Esophagus squamous epithelium (tissue), 5 donors: ENCODE measurements at regions not wholly inside any gene's neighbourhood (a gene's known extent, or its start where the extent isn't known, plus 50 kb on each side); places are given as distances from the start of the nearest gene placed in this dataset.
"Not testable (repeated sequence)": the region's sequence is repeated elsewhere in the genome, so short reads cannot be mapped to it uniquely, and the experiment has no call there.

Experiments used
- DNase-seq: peaks from one replicate; lab custom pipeline; 2025; lab: John Stamatoyannopoulos, UW
- H3K27ac ChIP-seq, 4 donors: fragments of 200-600 bp; sonication (generic); one replicate each; pipeline ENCODE4 v1.5.1; 2016 to 2019; ENCODE audit warnings: mild to moderate bottlenecking in 1 of 4
- H3K27me3 ChIP-seq, 4 donors: fragments of 200-600 bp; sonication (generic); 1 replicate in 3 of 4; 2 replicates in 1 of 4; pipeline versions ENCODE4 v1.5.1 to v1.6.0; 2017 to 2021; ENCODE audit warnings: antibody characterized with exemption in 1 of 4
- H3K36me3 ChIP-seq, 3 donors: fragments of 200-600 bp; sonication (generic); one replicate each; pipeline ENCODE4 v1.5.1; 2016 to 2019
- H3K4me1 ChIP-seq, 3 donors: fragments of 200-600 bp; sonication (generic); one replicate each; pipeline ENCODE4 v1.5.1; 2017 to 2019
- H3K4me3 ChIP-seq, 4 donors: fragments of 200-600 bp; sonication (generic); 1 replicate in 3 of 4; 2 replicates in 1 of 4; pipeline ENCODE4 v1.5.1; 2016 to 2019; ENCODE audit warnings: mild to moderate bottlenecking in 2 of 4, moderate library complexity in 1 of 4
- H3K9me3 ChIP-seq, 3 donors: fragments of 200-600 bp; sonication (generic); one replicate each; pipeline ENCODE4 v1.5.1; 2016 to 2019
- CTCF ChIP-seq, 6 experiments: fragments of 450-650 bp in 4 of 6; fragments of 200-600 bp in 2 of 6; sonication (generic) in 2 of 6; IDR thresholded peaks; one replicate each; pipeline ENCODE4 v1.5.1; 2016 to 2019; ENCODE audit warnings: antibody characterized with exemption in 6 of 6, mild to moderate bottlenecking in 4 of 6, moderate library complexity in 4 of 6
- POLR2A ChIP-seq, 4 donors: fragments of 450-650 bp; IDR thresholded peaks; one replicate each; pipeline ENCODE4 v1.6.1; 2017; ENCODE audit warnings: antibody characterized with exemption in 4 of 4, mild to moderate bottlenecking in 4 of 4, moderate library complexity in 3 of 4
- WGBS, 2 donors: methylation state at CpG; one replicate each; pipeline ENCODE4 v1.1.5; 2018; 5-methylcytosine and 5-hydroxymethylcytosine counted together
- intact Hi-C: fragments of 100-400 bp; cut with DNase I; formaldehyde crosslinking; loops from one replicate; pipeline ENCODE4 v1.15.0; 2022
- donor health status: DM: yes; HTN: yes; CAD: no.

GRCh38 chr5:143594902-143595818 is 191.7 kb upstream of the NR3C1 start:
- no peak overlapping the region for H3K27ac ChIP-seq
- H3K36me3 ChIP-seq = no peaks in the 10 kb centered on the region
- WGBS, 2 donors = 59 to 70% methylated on average over 6 of the region's 6 CpGs
- intact Hi-C loops = no loop called here
- TF ChIP-seq POLR2A (IDR thresholded peaks at IDR 0.05) (no peak), CTCF (IDR thresholded peaks at IDR 0.05) (no peak)
- no peaks in the 10 kb centered on the region for H3K27me3 ChIP-seq
- H3K4me1 ChIP-seq = no peaks in the 10 kb centered on the region
- H3K9me3 ChIP-seq = no peaks in the 10 kb centered on the region
- no peak for DNase-seq
- no peak overlapping the region for H3K4me3 ChIP-seq

GRCh38 chr5:143593723-143594122 is 190.2 kb upstream of the NR3C1 start:
- no peaks in the 10 kb centered on the region for H3K36me3 ChIP-seq
- no peak for TF ChIP-seq POLR2A (IDR thresholded peaks at IDR 0.05)
- 60 to 68% methylated on average over 6 of the region's 6 CpGs for WGBS, 2 donors
- no peaks in the 10 kb centered on the region for H3K4me1 ChIP-seq
- no peak overlapping the region for H3K27ac ChIP-seq
- H3K4me3 ChIP-seq = no peak overlapping the region
- no peak for DNase-seq
- intact Hi-C loops = no loop called here
- no peaks in the 10 kb centered on the region for H3K9me3 ChIP-seq
- no peaks in the 10 kb centered on the region for H3K27me3 ChIP-seq

- WGBS, 2 donors = 17% methylated on average over 1 of the region's 4 CpGs; no CpG with 5 or more reads in 1 of the 2 donors
- Histone ChIP-seq H3K27me3 (no peaks in the 10 kb centered on the region), H3K9me3 (no peaks in the 10 kb centered on the region)
These were observed 189.2 kb upstream of the NR3C1 start for GRCh38 chr5:143592648-143593047.

GRCh38 chr5:143588933-143589662 is 185.6 kb upstream of the NR3C1 start:
- H3K27me3 ChIP-seq = no peaks in the 10 kb centered on the region
- 67 to 68% methylated on average over 7 of the region's 7 CpGs for WGBS, 2 donors
- TF ChIP-seq POLR2A (IDR thresholded peaks at IDR 0.05) (no peak), CTCF (IDR thresholded peaks at IDR 0.05) (no peak)
- H3K4me3 ChIP-seq = no peak overlapping the region
- H3K9me3 ChIP-seq = no peaks in the 10 kb centered on the region
- no peak for DNase-seq
- no peaks in the 10 kb centered on the region for H3K36me3 ChIP-seq
- intact Hi-C loops = no loop called here
- H3K4me1 ChIP-seq = no peaks in the 10 kb centered on the region
- H3K27ac ChIP-seq = no peak overlapping the region

More at GRCh38 chr5:143592648-143593047, 189.2 kb upstream of the NR3C1 start:
- no peak for TF ChIP-seq CTCF (IDR thresholded peaks at IDR 0.05)
- TF ChIP-seq POLR2A (IDR thresholded peaks at IDR 0.05) = no peak
- intact Hi-C loops = no loop called here
- H3K36me3 ChIP-seq = no peaks in the 10 kb centered on the region
- H3K4me1 ChIP-seq = no peaks in the 10 kb centered on the region
- H3K4me3 ChIP-seq = no peak overlapping the region
- DNase-seq = no peak
- H3K27ac ChIP-seq = no peak overlapping the region

GRCh38 chr5:143588121-143588520 is 184.6 kb upstream of the NR3C1 start:
- 84 to 90% methylated on average over 3 of the region's 3 CpGs for WGBS, 2 donors
- intact Hi-C loops, H3K4me1 ChIP-seq, H3K9me3 ChIP-seq, H3K36me3 ChIP-seq, DNase-seq, H3K27ac ChIP-seq, H3K4me3 ChIP-seq, H3K27me3 ChIP-seq: not testable (repeated sequence)
